ENCODE measurements at regions not wholly inside any gene's neighbourhood (a gene's known extent, or its start where the extent isn't known, plus 50 kb on each side); places are given as distances from the start of the nearest gene placed in this dataset.

- TF ChIP-seq CTCF (IDR thresholded peaks at IDR 0.05): no peak
- no peak for TF ChIP-seq POLR2A (IDR thresholded peaks at IDR 0.05)
Measured at GRCh38 chr5:8396756-8397155, 527.8 kb downstream of the MTRR start.

Measured in lower leg skin (tissue), 3 donors.